ENCODE measurements at regions not wholly inside any gene's neighbourhood (a gene's known extent, or its start where the extent isn't known, plus 50 kb on each side); places are given as distances from the start of the nearest gene placed in this dataset.
A peak's percentile ranks its signal among the peaks of the same experiment; 100 is the strongest.
"Not testable (repeated sequence)": the region's sequence is repeated elsewhere in the genome, so short reads cannot be mapped to it uniquely, and the experiment has no call there.

DNA sequence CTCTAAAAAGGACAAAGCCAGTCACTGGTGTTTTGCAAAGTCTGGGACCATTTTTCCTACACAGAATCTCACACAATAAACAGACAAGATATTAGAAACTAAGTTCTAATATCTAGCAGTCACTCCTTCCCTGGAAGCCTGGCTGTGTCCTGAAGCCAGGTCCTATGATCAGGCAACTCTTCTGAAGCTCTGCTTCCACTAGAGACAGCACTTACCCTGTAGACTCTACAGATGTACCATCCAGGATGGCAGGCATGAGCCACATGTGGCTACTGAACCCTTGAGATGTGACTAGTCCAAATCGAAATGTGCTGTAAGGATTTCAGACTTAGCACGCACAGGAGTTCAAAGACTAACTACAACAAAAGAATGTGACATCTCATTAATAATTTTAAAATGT, 110.3 kb upstream of the NBPF9 start:
- H3K36me3 ChIP-seq; H3K4me1 ChIP-seq (ENCODE audit: low read depth); H3K4me3 ChIP-seq; H3K9me3 ChIP-seq (ENCODE audit: low read depth); H3K27ac ChIP-seq; DNase-seq (ENCODE audit: low read depth in 1 of 2, low spot score in 1 of 2); H3K27me3 ChIP-seq: not testable (repeated sequence)

DNA sequence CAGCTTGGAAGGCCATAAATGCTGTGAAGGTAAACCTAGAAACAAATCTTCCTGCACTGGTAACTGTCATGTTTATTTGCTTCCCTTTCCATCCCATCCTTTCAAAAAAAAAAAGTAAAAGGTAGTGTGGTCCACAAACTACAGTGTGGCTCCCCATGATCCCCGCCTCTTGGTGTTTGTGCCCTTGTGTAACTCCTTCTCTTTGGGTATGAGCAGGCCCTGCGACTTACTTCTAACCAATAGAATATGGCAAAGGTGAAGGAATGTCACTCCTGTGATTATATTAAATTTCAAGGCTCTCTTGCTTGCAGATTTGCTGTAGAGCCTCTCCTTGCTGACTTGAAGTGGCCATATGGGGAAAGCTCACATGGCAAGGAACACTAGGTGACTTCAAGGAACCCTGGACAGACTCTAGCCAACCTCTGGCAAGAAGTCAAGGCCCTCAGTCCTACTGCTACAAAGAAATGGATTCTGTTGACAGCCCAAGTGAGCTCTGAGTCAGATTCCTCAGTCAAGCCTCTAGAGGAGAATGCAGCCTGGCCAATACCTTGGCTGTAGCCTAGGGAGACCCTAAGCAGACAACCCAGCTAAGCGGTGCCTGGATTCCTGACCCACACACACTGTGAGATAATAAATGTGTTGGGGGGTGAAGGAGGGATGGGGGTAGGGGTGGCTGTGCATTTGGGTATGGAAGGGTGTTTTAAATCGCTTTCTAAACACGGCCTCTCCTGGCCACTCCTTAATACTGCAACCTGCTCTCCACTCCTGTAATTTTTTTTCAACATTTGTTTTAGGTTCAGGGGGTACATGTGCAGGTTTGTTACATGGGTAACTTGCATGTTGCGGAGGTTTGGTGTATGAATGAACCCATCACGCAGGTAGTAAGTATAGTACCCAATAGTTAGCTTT, 115.0 kb upstream of the NBPF9 start:
- peak overlapping the region; percentile 88 for H3K27ac ChIP-seq
- H3K27me3 ChIP-seq; H3K4me3 ChIP-seq; H3K36me3 ChIP-seq; H3K9me3 ChIP-seq (ENCODE audit: low read depth); H3K4me1 ChIP-seq (ENCODE audit: low read depth): not testable (repeated sequence)
- peak; percentile 0 to 22 for DNase-seq (ENCODE audit: low read depth in 1 of 2, low spot score in 1 of 2)

DNA sequence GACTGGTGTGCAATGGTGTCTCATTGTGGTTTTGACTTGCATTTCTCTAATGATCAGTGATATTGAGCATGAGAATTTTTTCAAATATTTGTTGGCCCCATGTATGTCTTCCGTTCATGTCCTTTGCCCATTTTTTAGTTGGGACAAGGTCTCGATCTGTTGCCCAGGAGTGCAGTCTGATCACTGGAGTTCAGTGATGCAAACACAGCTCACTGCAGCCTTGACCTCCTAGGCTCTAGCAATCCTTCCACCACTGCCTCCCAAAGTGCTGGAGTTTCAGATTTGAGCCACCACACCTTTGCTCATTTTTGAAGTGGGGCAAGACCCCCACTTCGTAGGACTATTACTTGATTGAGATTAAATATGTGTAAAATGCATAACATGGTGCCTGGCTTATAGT, 116.2 kb upstream of the NBPF9 start:
- not testable (repeated sequence) for H3K4me3 ChIP-seq; DNase-seq (ENCODE audit: low read depth in 1 of 2, low spot score in 1 of 2); H3K4me1 ChIP-seq (ENCODE audit: low read depth); H3K36me3 ChIP-seq; H3K9me3 ChIP-seq (ENCODE audit: low read depth); H3K27ac ChIP-seq; H3K27me3 ChIP-seq

DNA sequence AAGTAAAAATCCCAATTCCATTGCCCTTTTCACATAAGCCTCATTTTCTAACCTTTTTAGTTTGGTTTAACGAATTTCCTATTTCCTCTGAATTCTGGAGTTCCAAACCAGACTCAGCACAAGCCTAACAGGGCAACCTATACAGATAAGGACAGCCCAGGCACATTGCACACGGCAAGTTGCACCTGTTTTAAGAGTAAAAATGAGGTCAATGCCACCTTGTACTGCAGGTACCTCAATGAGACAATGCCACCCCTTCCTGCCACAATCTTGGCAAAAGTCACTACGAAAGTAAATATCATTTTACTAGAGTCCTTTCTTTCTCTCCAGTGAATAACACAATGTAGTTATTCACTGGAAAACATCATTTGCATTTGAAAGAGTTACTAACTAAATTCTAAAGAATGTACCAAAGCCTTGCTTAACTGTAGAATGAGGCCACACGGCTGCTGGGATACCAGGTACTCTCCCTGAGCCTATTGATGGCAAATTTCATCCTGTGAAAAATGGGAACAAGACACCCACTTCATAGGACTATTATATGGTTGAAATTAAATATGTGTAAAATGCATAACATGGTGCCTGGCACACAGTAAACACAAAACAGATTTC, 117.2 kb upstream of the NBPF9 start:
- H3K27ac ChIP-seq; H3K36me3 ChIP-seq; H3K9me3 ChIP-seq (ENCODE audit: low read depth); DNase-seq (ENCODE audit: low read depth in 1 of 2, low spot score in 1 of 2); H3K4me1 ChIP-seq (ENCODE audit: low read depth); H3K27me3 ChIP-seq; H3K4me3 ChIP-seq: not testable (repeated sequence)

DNA sequence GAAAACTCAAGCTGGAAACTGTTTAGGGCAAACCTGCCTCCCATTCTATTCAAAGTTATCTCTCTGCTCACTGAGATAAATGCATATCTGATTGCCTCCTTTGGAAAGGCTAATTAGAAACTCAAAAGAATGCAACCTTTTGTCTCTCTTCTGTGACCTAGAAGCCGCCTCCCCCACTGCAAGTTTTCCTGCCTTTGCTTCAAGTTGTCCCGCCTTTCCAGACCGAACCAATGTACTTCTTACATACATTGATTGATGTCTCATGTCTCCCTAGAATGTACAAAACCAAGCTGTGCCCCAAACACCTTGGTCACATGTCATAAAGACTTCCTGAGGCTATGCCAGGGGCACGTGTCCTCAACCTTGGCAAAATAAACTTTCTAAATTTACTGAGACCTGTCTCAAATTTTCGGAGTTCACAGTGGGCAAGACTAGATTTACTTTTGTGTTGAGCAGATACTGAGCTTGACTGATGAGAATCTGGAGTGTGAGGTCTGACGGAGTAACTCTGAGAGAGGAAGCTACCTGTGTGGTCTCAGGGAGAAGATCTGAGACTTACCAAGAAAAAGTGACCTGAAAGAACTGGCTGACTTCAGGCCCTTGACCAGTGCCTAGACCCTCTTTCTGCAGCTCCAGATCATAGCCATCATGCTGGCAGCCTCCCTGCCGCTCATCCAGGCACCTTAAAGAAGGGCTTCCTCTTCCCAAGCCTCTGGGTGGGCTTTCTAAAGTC, 124.7 kb upstream of the NBPF9 start:
- H3K4me1 ChIP-seq (ENCODE audit: low read depth); H3K27me3 ChIP-seq; H3K36me3 ChIP-seq; H3K4me3 ChIP-seq; H3K9me3 ChIP-seq (ENCODE audit: low read depth); DNase-seq (ENCODE audit: low read depth in 1 of 2, low spot score in 1 of 2): not testable (repeated sequence)
- H3K27ac ChIP-seq, result peak overlapping the region; percentile 48

DNA sequence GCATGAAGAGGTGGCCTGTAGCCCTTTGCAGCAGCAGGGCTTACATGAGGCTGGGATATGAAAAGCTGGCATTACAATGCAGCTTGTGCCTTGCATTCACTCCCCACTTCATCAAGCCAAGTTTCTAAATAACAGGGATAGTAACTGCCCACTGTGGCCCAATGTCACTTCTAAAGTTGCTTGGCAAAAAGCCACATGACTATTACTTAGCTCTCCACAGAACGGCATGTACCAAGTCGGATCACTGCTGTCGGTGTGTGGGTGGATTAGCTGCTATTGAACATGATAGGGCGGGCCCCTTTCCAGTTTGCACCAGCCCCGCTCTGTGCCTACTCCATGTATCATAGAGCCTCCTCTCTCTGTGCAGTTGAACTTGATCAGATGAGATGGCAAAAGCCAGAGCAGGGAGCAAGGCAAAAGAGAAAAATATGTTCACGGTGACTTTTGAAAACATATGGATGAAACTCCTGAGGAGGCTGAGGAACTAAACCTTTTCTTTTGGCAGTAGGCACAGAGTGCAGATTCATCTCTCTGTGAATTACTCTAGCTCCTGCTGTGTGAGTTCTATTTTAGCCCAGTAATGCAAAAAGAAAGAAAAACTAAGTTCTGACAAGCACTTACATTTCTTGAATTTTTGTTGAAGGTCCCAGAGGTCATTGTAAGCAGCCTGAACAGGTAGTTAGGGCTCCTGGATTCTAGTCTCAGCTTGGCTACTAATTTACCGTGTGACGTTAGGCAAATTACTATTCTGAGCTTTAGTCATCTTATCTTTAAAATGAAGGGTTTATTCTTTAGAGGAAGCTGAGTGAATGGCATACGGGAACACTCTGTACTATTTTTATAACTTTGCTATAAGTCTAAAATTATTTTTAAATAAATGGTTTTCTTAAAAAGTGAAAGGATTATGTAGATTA, 125.6 kb upstream of the NBPF9 start:
- H3K27ac ChIP-seq, result peak overlapping the region; percentile 48
- H3K4me1 ChIP-seq (ENCODE audit: low read depth); H3K4me3 ChIP-seq; H3K9me3 ChIP-seq (ENCODE audit: low read depth); H3K36me3 ChIP-seq; H3K27me3 ChIP-seq; DNase-seq (ENCODE audit: low read depth in 1 of 2, low spot score in 1 of 2): not testable (repeated sequence)

DNA sequence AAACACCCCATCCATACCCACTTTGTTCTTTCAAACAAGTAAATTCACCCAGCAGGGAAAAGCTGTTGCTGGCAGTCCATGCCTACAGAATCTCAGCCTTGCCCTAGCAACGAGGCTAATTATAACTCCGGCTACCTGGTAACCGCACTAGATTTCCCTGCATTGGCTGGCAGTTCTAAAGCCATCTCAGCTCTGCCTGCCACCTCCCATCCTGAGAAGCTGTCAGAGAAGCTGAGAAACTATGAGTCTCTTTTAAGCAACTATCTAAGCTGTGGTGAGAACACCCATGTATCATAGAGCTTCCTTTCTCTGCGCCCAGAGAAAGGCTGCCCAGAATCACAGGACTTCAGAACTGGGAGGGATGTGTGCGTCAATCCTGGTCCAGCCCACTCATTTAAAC, 126.5 kb upstream of the NBPF9 start:
- not testable (repeated sequence) for H3K27me3 ChIP-seq; H3K4me1 ChIP-seq (ENCODE audit: low read depth); H3K27ac ChIP-seq; H3K9me3 ChIP-seq (ENCODE audit: low read depth); H3K4me3 ChIP-seq; DNase-seq (ENCODE audit: low read depth in 1 of 2, low spot score in 1 of 2); H3K36me3 ChIP-seq

DNA sequence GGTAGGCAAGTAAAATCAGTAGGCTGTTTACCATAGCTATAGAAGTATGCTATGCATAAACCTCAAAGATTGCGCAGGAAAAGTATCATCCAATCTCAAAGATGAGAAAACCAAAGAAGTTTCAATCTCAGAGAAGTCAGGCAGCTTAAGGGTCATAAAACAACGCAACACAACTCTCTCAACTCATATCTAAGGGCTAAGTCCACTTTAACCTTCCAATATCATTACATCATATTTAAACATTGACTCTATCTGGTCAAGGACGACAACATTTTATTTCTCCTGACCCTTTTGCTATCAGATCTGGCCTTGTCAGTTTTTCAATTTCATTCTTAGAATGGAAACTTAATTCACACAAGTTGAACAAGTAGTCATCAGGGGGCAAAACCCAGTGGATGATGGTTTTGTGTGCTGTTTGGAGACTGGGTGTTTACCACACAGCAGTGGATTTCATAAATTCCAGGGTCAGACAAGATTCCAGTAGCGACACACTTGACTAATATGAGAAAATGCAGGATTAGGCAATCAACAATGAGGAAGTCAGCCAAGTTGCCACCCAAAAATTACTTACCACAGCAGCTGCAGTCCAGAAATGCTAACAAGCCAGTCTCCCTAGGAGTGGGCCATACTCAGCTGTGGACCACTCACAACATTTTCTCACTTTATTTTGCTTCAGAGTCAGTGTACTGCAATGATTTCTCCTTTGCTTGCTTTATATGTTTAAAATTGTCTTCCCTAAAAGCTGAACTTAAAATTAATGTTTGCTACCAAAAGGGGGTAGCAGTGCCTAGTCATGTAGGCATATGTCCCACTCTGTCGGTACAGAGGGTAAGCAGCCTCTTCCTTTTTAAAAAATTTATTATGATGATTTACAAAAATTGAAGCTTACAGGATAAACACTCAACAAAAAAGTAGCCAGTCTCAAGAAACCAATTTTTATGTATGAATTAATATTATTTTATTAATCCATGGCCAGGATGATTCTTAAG, 131.9 kb upstream of the NBPF9 start:
- H3K36me3 ChIP-seq; H3K27me3 ChIP-seq; H3K27ac ChIP-seq; DNase-seq (ENCODE audit: low read depth in 1 of 2, low spot score in 1 of 2); H3K9me3 ChIP-seq (ENCODE audit: low read depth); H3K4me3 ChIP-seq; H3K4me1 ChIP-seq (ENCODE audit: low read depth): not testable (repeated sequence)

DNA sequence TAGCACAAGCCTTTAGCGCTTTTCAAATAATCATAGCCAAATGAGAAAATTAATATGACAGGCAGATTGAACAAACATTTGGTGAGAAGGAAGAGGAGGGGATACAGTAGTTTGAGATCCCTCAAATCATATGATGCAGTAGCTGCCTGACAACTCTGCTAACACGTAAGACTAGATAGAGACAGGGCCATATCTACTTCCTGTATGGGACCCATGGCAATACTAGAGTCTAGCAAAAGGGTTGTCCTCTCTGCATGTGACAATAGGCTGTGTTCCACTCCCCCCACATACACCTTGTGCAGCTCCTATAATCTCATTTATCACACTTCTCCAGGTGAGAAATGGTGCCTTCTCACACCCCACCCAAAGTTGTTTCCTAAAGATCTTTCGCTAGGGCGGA, 134.2 kb upstream of the NBPF9 start:
- H3K9me3 ChIP-seq (ENCODE audit: low read depth); H3K27ac ChIP-seq; DNase-seq (ENCODE audit: low read depth in 1 of 2, low spot score in 1 of 2); H3K4me3 ChIP-seq; H3K36me3 ChIP-seq; H3K27me3 ChIP-seq; H3K4me1 ChIP-seq (ENCODE audit: low read depth): not testable (repeated sequence)

DNA sequence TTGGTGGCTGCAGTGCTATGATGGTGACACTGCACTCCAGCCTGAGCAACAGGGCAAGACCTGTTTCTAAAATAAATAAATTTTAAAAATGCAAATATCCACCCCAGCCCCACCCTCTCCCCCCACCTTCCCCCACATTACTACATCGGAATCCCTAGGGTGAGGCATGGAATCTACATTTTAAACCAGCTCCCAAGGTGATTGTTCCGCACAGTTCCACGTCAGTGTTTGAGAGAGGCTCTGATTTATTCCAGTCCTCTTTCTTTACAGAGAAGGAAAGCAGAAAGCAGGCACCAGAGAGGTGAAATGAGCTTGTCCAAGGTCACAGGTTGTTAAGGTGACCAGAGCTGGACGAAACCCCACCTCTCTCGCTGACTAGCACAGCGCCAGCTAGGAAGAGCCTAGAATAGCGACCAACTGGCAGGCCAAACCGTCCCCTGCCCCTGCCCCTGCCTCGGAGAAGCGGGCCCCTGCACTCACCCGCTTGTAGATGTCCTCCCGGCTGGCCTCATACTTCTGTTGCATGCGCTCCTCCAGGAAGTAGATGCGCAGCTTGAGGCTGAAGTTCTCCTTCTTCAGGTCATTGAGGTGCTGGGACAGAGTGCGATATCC, 136.7 kb upstream of the NBPF9 start:
- H3K27me3 ChIP-seq; H3K9me3 ChIP-seq (ENCODE audit: low read depth); DNase-seq (ENCODE audit: low read depth in 1 of 2, low spot score in 1 of 2); H3K27ac ChIP-seq; H3K4me1 ChIP-seq (ENCODE audit: low read depth); H3K4me3 ChIP-seq; H3K36me3 ChIP-seq: not testable (repeated sequence)

DNA sequence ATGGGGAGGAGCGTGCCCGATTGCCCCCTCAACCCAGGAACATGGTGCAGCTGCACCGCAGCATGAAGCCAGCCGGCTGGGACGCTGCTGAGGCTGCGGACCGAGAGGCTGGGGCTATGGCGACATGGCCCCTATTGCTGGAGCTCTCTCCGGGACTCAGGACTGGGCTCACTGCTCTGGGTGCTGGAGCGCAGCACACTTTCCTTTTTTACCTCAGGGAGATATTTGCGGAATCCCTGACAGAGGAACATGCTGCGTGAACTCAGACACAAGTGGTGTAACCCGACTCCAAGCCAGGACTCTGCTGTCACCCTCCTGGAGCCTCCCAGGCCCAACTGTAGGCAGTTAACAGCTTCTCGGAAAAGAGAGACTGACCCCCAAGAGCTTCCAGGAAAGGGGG, 137.2 kb upstream of the NBPF9 start:
- H3K27me3 ChIP-seq; H3K9me3 ChIP-seq (ENCODE audit: low read depth): not testable (repeated sequence)
- H3K27ac ChIP-seq, result peak overlapping the region; percentile 92

DNA sequence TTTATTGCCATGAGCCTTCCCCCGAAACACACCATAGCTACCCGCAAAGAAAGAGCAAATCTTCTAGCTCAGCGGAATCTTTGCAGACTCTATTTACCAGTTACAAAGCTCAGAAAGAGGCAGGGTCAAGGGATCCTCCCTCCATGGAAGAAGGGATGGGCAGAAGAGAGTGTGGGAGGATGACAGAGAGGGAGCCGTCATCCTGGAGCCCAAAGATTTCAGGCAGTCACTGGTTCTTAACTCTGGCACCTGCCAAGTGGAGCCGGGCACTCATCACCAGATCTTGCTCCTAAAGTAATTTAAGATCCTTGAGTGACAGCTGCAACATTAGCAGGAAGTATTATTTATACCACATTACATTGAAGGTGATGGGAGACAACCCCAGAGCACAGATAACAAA, 137.9 kb upstream of the NBPF9 start:
- H3K4me1 ChIP-seq (ENCODE audit: low read depth); H3K4me3 ChIP-seq; DNase-seq (ENCODE audit: low read depth in 1 of 2, low spot score in 1 of 2); H3K36me3 ChIP-seq; H3K27me3 ChIP-seq; H3K9me3 ChIP-seq (ENCODE audit: low read depth): not testable (repeated sequence)
- H3K27ac ChIP-seq, result peak overlapping the region; percentile 92

More for the DNA sequence above, 137.2 kb upstream of the NBPF9 start:
- H3K4me3 ChIP-seq; DNase-seq (ENCODE audit: low read depth in 1 of 2, low spot score in 1 of 2); H3K36me3 ChIP-seq; H3K4me1 ChIP-seq (ENCODE audit: low read depth): not testable (repeated sequence)
